ENCODE measurements at regions not wholly inside any gene's neighbourhood (a gene's known extent, or its start where the extent isn't known, plus 50 kb on each side); places are given as distances from the start of the nearest gene placed in this dataset.

DNA sequence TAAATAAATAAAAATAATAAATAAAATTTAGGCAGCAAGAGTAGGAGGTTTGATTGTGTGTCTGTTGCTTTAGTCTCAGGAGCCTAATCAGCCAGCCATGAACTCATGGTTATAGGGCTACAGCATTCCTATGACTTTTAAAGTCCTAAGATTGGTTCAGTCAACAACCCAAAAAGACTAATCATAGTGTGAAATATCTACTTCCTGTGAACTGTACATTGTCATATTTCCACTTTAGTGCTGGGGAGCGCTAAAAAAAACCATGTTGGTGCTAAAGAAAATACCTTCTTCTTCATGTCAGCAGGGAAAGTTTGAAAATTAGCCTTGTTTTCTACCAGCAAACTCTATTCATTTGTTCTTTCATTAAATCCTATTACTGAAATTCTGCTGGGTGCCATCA is 521.6 kb downstream of the RNF144A start:
- TF ChIP-seq PBX3 (IDR thresholded peaks at IDR 0.05) (no peak), POLR2A (IDR thresholded peaks at IDR 0.05; ENCODE audit: low read length) (no peak), CHD2 (IDR thresholded peaks at IDR 0.05; ENCODE audit: low read length, partially characterized antibody) (no peak), CTCF (IDR thresholded peaks at IDR 0.05) (no peak), MYC (IDR thresholded peaks at IDR 0.05; ENCODE audit: borderline replicate concordance, low read length) (no peak), HOXB13 (CRISPR knock-in tag; IDR thresholded peaks at IDR 0.05; ENCODE audit: low read depth) (no peak), EP300 (IDR thresholded peaks at IDR 0.05) (no peak), CHD4 (IDR thresholded peaks at IDR 0.05; ENCODE audit: borderline replicate concordance) (no peak), MAX (IDR thresholded peaks at IDR 0.05) (no peak)
- TF ChIP-seq, protein P1, sequence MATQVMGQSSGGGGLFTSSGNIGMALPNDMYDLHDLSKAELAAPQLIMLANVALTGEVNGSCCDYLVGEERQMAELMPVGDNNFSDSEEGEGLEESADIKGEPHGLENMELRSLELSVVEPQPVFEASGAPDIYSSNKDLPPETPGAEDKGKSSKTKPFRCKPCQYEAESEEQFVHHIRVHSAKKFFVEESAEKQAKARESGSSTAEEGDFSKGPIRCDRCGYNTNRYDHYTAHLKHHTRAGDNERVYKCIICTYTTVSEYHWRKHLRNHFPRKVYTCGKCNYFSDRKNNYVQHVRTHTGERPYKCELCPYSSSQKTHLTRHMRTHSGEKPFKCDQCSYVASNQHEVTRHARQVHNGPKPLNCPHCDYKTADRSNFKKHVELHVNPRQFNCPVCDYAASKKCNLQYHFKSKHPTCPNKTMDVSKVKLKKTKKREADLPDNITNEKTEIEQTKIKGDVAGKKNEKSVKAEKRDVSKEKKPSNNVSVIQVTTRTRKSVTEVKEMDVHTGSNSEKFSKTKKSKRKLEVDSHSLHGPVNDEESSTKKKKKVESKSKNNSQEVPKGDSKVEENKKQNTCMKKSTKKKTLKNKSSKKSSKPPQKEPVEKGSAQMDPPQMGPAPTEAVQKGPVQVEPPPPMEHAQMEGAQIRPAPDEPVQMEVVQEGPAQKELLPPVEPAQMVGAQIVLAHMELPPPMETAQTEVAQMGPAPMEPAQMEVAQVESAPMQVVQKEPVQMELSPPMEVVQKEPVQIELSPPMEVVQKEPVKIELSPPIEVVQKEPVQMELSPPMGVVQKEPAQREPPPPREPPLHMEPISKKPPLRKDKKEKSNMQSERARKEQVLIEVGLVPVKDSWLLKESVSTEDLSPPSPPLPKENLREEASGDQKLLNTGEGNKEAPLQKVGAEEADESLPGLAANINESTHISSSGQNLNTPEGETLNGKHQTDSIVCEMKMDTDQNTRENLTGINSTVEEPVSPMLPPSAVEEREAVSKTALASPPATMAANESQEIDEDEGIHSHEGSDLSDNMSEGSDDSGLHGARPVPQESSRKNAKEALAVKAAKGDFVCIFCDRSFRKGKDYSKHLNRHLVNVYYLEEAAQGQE (IDR thresholded peaks at IDR 0.05) = no peak
